Ectodermal cell (in vitro differentiated cells): ENCODE measurements at regions not wholly inside any gene's neighbourhood (a gene's known extent, or its start where the extent isn't known, plus 50 kb on each side); places are given as distances from the start of the nearest gene placed in this dataset.

Source experiments
- H3K27ac ChIP-seq: 2 replicates; pipeline ENCODE4 v1.7.0; 2013; ENCODE audit warnings: mild to moderate bottlenecking, low read depth, low read length; ENCODE audit not compliant: insufficient read depth, poor library complexity, severe bottlenecking
- H3K27me3 ChIP-seq: 2 replicates; pipeline ENCODE4 v1.7.0; 2013; ENCODE audit warnings: mild to moderate bottlenecking, low read length; ENCODE audit not compliant: insufficient read depth, control insufficient read depth, poor library complexity, severe bottlenecking
- H3K36me3 ChIP-seq: one replicate; pipeline ENCODE4 v1.7.0; 2013; ENCODE audit warnings: low read length; ENCODE audit not compliant: control insufficient read depth, insufficient read depth
- H3K4me1 ChIP-seq: one replicate; pipeline ENCODE4 v1.7.0; 2013; ENCODE audit warnings: low read length; ENCODE audit not compliant: control insufficient read depth, insufficient read depth
- H3K4me3 ChIP-seq: 2 replicates; pipeline ENCODE4 v1.7.0; 2013; ENCODE audit warnings: low read depth, low read length, control low read depth; ENCODE audit not compliant: insufficient read depth
- H3K9me3 ChIP-seq: 2 replicates; pipeline ENCODE4 v1.7.0; 2013; ENCODE audit warnings: mild to moderate bottlenecking, low read length, moderate library complexity; ENCODE audit not compliant: control insufficient read depth
- WGBS, 2 experiments: methylation state at CpG; one replicate each; pipeline ENCODE4 v1.1.7; 2013; ENCODE audit warnings: missing lambda C conversion rate in 2 of 2; 5-methylcytosine and 5-hydroxymethylcytosine counted together

GRCh38 chr21:27764056-27764455 is 797.2 kb upstream of the ADAMTS5 start:
- Histone ChIP-seq H3K4me3 (no peak overlapping the region), H3K36me3 (no peaks in the 10 kb centered on the region), H3K4me1 (no peaks in the 10 kb centered on the region), H3K27me3 (no peaks in the 10 kb centered on the region), H3K27ac (no peak overlapping the region), H3K9me3 (no peaks in the 10 kb centered on the region)
- WGBS, 2 experiments, result no CpG with 5 or more reads among the region's 1 CpG

- H3K27ac ChIP-seq, result no peak overlapping the region
- H3K27me3 ChIP-seq, result no peaks in the 10 kb centered on the region
- WGBS, 2 experiments, result 42 to 58% methylated on average over 1 of the region's 1 CpG
- H3K4me1 ChIP-seq, result no peaks in the 10 kb centered on the region
- no peaks in the 10 kb centered on the region for H3K9me3 ChIP-seq
- no peaks in the 10 kb centered on the region for H3K36me3 ChIP-seq
- no peak overlapping the region for H3K4me3 ChIP-seq
These were observed 794.7 kb upstream of the ADAMTS5 start for GRCh38 chr21:27761623-27762022.

GRCh38 chr21:27759820-27760219 is 792.9 kb upstream of the ADAMTS5 start:
- Histone ChIP-seq H3K4me1 (no peaks in the 10 kb centered on the region), H3K4me3 (no peak overlapping the region), H3K27me3 (no peaks in the 10 kb centered on the region), H3K27ac (no peak overlapping the region), H3K36me3 (no peaks in the 10 kb centered on the region), H3K9me3 (no peaks in the 10 kb centered on the region)

- Histone ChIP-seq H3K27me3 (no peaks in the 10 kb centered on the region), H3K4me1 (no peaks in the 10 kb centered on the region), H3K9me3 (no peaks in the 10 kb centered on the region), H3K4me3 (no peak overlapping the region), H3K36me3 (no peaks in the 10 kb centered on the region), H3K27ac (no peak overlapping the region)
- WGBS, 2 experiments, result 82 to 85% methylated on average over 11 of the region's 11 CpGs
These were observed 792.3 kb upstream of the ADAMTS5 start for GRCh38 chr21:27759091-27759659.

GRCh38 chr21:27756191-27756590 is 789.3 kb upstream of the ADAMTS5 start:
- Histone ChIP-seq H3K4me1 (no peaks in the 10 kb centered on the region), H3K4me3 (no peak overlapping the region), H3K27ac (no peak overlapping the region), H3K36me3 (no peaks in the 10 kb centered on the region), H3K9me3 (no peaks in the 10 kb centered on the region), H3K27me3 (no peaks in the 10 kb centered on the region)
- 80 to 91% methylated on average over 2 of the region's 2 CpGs for WGBS, 2 experiments

GRCh38 chr21:27743971-27744564 is 777.2 kb upstream of the ADAMTS5 start:
- WGBS, 2 experiments, result 94 to 95% methylated on average over 7 of the region's 7 CpGs
- H3K27me3 ChIP-seq, result no peaks in the 10 kb centered on the region
- H3K9me3 ChIP-seq, result no peaks in the 10 kb centered on the region
- H3K4me3 ChIP-seq, result no peak overlapping the region
- H3K36me3 ChIP-seq, result no peaks in the 10 kb centered on the region
- no peaks in the 10 kb centered on the region for H3K4me1 ChIP-seq
- no peak overlapping the region for H3K27ac ChIP-seq

- H3K27ac ChIP-seq, result no peak overlapping the region
- WGBS, 2 experiments, result 95 to 98% methylated on average over 2 of the region's 2 CpGs
- H3K4me3 ChIP-seq, result no peak overlapping the region
- H3K4me1 ChIP-seq, result no peaks in the 10 kb centered on the region
- no peaks in the 10 kb centered on the region for H3K36me3 ChIP-seq
- no peaks in the 10 kb centered on the region for H3K27me3 ChIP-seq
- no peaks in the 10 kb centered on the region for H3K9me3 ChIP-seq
These were observed 774.8 kb upstream of the ADAMTS5 start for GRCh38 chr21:27741736-27742135.

- Histone ChIP-seq H3K27ac (no peak overlapping the region), H3K27me3 (no peaks in the 10 kb centered on the region), H3K4me1 (no peaks in the 10 kb centered on the region), H3K36me3 (no peaks in the 10 kb centered on the region), H3K4me3 (no peak overlapping the region), H3K9me3 (no peaks in the 10 kb centered on the region)
- WGBS, 2 experiments, result 89 to 93% methylated on average over 5 of the region's 5 CpGs
These were observed 773.2 kb upstream of the ADAMTS5 start for GRCh38 chr21:27740084-27740483.

- Histone ChIP-seq H3K4me1 (no peaks in the 10 kb centered on the region), H3K36me3 (no peaks in the 10 kb centered on the region), H3K27me3 (no peaks in the 10 kb centered on the region), H3K27ac (no peak overlapping the region), H3K9me3 (no peaks in the 10 kb centered on the region), H3K4me3 (no peak overlapping the region)
- WGBS, 2 experiments, result 84 to 100% methylated on average over 1 of the region's 1 CpG
These were observed 772.3 kb upstream of the ADAMTS5 start for GRCh38 chr21:27739187-27739586.

GRCh38 chr21:27735699-27736098 is 768.8 kb upstream of the ADAMTS5 start:
- 95 to 97% methylated on average over 2 to 3 of the region's 3 CpGs for WGBS, 2 experiments
- Histone ChIP-seq H3K4me3 (no peak overlapping the region), H3K27me3 (no peaks in the 10 kb centered on the region), H3K27ac (no peak overlapping the region), H3K4me1 (no peaks in the 10 kb centered on the region), H3K36me3 (no peaks in the 10 kb centered on the region), H3K9me3 (no peaks in the 10 kb centered on the region)

- H3K27ac ChIP-seq, result no peak overlapping the region
- H3K4me3 ChIP-seq, result no peak overlapping the region
- H3K9me3 ChIP-seq, result no peaks in the 10 kb centered on the region
- no peaks in the 10 kb centered on the region for H3K4me1 ChIP-seq
- H3K36me3 ChIP-seq, result no peaks in the 10 kb centered on the region
- H3K27me3 ChIP-seq, result no peaks in the 10 kb centered on the region
These were observed 767.3 kb upstream of the ADAMTS5 start for GRCh38 chr21:27734146-27734545.
